GM03348 (cell line): ENCODE measurements at regions not wholly inside any gene's neighbourhood (a gene's known extent, or its start where the extent isn't known, plus 50 kb on each side); places are given as distances from the start of the nearest gene placed in this dataset.
A peak's percentile ranks its signal among the peaks of the same experiment; 100 is the strongest.

ENCODE experiments used
- DNase-seq: peaks from one replicate; pipeline ENCODE4 v3.0.0; 2012; ENCODE audit warnings: low spot score

- no peak for DNase-seq
These were observed 256.6 kb downstream of the GBA3 start for GRCh38 chr4:22949161-22949855.

GRCh38 chr4:22947851-22948250, 255.1 kb downstream of the GBA3 start:
- DNase-seq, result no peak

- DNase-seq, result no peak
These were observed 250.3 kb downstream of the GBA3 start for GRCh38 chr4:22942920-22943559.

- no peak for DNase-seq
These were observed 249.1 kb downstream of the GBA3 start for GRCh38 chr4:22941688-22942375.

- no peak for DNase-seq
These were observed 239.6 kb downstream of the GBA3 start for GRCh38 chr4:22932326-22932725.

GRCh38 chr4:22922426-22922825, 229.7 kb downstream of the GBA3 start:
- no peak for DNase-seq

- no peak for DNase-seq
These were observed 229.2 kb downstream of the GBA3 start for GRCh38 chr4:22921936-22922335.

GRCh38 chr4:22911285-22911684, 218.5 kb downstream of the GBA3 start:
- no peak for DNase-seq

- no peak for DNase-seq
These were observed 217.5 kb downstream of the GBA3 start for GRCh38 chr4:22910200-22910599.

GRCh38 chr4:22906045-22906444, 213.3 kb downstream of the GBA3 start:
- DNase-seq, result no peak

GRCh38 chr4:22903913-22904312, 211.2 kb downstream of the GBA3 start:
- DNase-seq, result no peak

- DNase-seq, result no peak
These were observed 208.9 kb downstream of the GBA3 start for GRCh38 chr4:22901631-22902030.

GRCh38 chr4:22900876-22901275, 208.1 kb downstream of the GBA3 start:
- no peak for DNase-seq

- peak; percentile 56 for DNase-seq
These were observed 204.9 kb downstream of the GBA3 start for GRCh38 chr4:22897520-22898108.

GRCh38 chr4:22895482-22895881, 202.7 kb downstream of the GBA3 start:
- no peak for DNase-seq

- DNase-seq, result no peak
These were observed 191.4 kb downstream of the GBA3 start for GRCh38 chr4:22884157-22884556.

- DNase-seq, result no peak
These were observed 188.7 kb downstream of the GBA3 start for GRCh38 chr4:22881411-22881810.

- no peak for DNase-seq
These were observed 184.8 kb downstream of the GBA3 start for GRCh38 chr4:22877486-22878052.

- DNase-seq, result no peak
These were observed 183.5 kb downstream of the GBA3 start for GRCh38 chr4:22876270-22876669.

- DNase-seq, result no peak
These were observed 183.0 kb downstream of the GBA3 start for GRCh38 chr4:22875587-22876257.

- no peak for DNase-seq
These were observed 181.7 kb downstream of the GBA3 start for GRCh38 chr4:22874334-22874912.

GRCh38 chr4:22873899-22874298, 181.2 kb downstream of the GBA3 start:
- no peak for DNase-seq
